Endodermal cell (in vitro differentiated cells): ENCODE measurements at regions not wholly inside any gene's neighbourhood (a gene's known extent, or its start where the extent isn't known, plus 50 kb on each side); places are given as distances from the start of the nearest gene placed in this dataset.

Source experiments
- DNase-seq: peaks from one replicate; pipeline ENCODE4 v3.0.0-alpha.2; 2017
- H3K27ac ChIP-seq: 2 replicates; pipeline ENCODE4 v1.5.1; 2013; ENCODE audit warnings: mild to moderate bottlenecking, low read depth, low read length, moderate library complexity
- H3K27me3 ChIP-seq: 2 replicates; pipeline ENCODE4 v1.6.1; 2013; ENCODE audit warnings: mild to moderate bottlenecking, low read length, moderate library complexity; ENCODE audit not compliant: insufficient read depth, control insufficient read depth, poor library complexity, severe bottlenecking
- H3K36me3 ChIP-seq: 2 replicates; pipeline ENCODE4 v1.7.0; 2013; ENCODE audit warnings: mild to moderate bottlenecking, low read length, moderate library complexity; ENCODE audit not compliant: control insufficient read depth, insufficient read depth
- H3K4me1 ChIP-seq: one replicate; pipeline ENCODE4 v1.7.0; 2013; ENCODE audit warnings: low read length; ENCODE audit not compliant: control insufficient read depth, insufficient read depth
- H3K4me3 ChIP-seq: 2 replicates; pipeline ENCODE4 v1.5.1; 2013; ENCODE audit warnings: mild to moderate bottlenecking, low read length, moderate library complexity
- H3K9ac ChIP-seq: 2 replicates; pipeline ENCODE4 v1.6.1; 2013; ENCODE audit warnings: mild to moderate bottlenecking, low read length, moderate library complexity; ENCODE audit not compliant: poor library complexity, severe bottlenecking; ENCODE audit errors: extremely low read depth
- H3K9me3 ChIP-seq: 2 replicates; pipeline ENCODE4 v1.6.1; 2013; ENCODE audit warnings: mild to moderate bottlenecking, low read length, moderate library complexity; ENCODE audit not compliant: control insufficient read depth
- H3K27ac Mint-ChIP-seq: 2 replicates; pipeline ENCODE4 v1.8.0; 2020; ENCODE audit warnings: mixed read lengths
- H3K27me3 Mint-ChIP-seq: 2 replicates; pipeline ENCODE4 v1.8.0; 2021; ENCODE audit warnings: mild to moderate bottlenecking, mixed read lengths; ENCODE audit not compliant: insufficient read depth
- H3K36me3 Mint-ChIP-seq: 2 replicates; pipeline ENCODE4 v1.8.0; 2020; ENCODE audit warnings: low read depth, mixed read lengths
- H3K4me1 Mint-ChIP-seq: 2 replicates; pipeline ENCODE4 v1.8.0; 2020; ENCODE audit warnings: mixed read lengths
- H3K4me3 Mint-ChIP-seq: 2 replicates; pipeline ENCODE4 v1.8.0; 2020; ENCODE audit warnings: mild to moderate bottlenecking, moderate library complexity, mixed read lengths
- H3K9me3 Mint-ChIP-seq: 2 replicates; pipeline ENCODE4 v1.8.0; 2020; ENCODE audit warnings: mild to moderate bottlenecking, mixed read lengths
- WGBS, 2 experiments: methylation state at CpG; one replicate each; pipeline versions ENCODE4 v1.1.5 to v1.1.7; 2013; ENCODE audit warnings: missing lambda C conversion rate in 2 of 2, mixed read lengths in 1 of 2; ENCODE audit not compliant: insufficient coverage in 1 of 2, insufficient read length in 1 of 2; 5-methylcytosine and 5-hydroxymethylcytosine counted together
- TF ChIP-seq, protein P1 (sequence below): fragments of 200-600 bp; sonication (generic); conservative IDR thresholded peaks from 2 replicates; pipeline ENCODE4 v1.5.0; 2021; ENCODE audit warnings: antibody characterized with exemption, mild to moderate bottlenecking

DNA sequence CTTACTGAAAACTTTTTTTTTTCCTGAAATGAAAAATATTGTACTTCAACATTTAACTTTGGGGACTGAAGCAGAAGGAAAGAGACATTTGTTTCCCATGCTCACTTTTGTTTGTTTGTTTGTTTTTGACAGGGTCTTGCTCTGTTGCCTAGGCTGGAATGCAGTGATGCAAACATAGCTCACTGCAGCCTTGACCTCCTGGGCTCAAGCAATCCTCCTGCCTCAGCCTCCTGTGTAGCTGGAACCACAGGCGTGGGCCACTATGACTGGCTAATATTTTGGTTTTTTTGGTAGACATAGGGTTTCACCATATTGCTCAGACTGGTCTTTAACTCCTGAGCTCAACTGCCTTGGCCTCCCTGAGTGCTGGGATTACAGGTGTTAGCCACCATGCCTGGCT is 70.9 kb upstream of the SPTBN1 start:
- no peaks in the 10 kb centered on the region for H3K36me3 Mint-ChIP-seq
- Histone ChIP-seq H3K27me3 (no peaks in the 10 kb centered on the region), H3K27ac (no peak overlapping the region), H3K4me3 (no peak overlapping the region), H3K36me3 (no peaks in the 10 kb centered on the region), H3K9ac (no peak overlapping the region), H3K4me1 (peaks cover 11% of the 10 kb centered on the region), H3K9me3 (no peaks in the 10 kb centered on the region)
- DNase-seq = no peak
- TF ChIP-seq, protein P1, sequence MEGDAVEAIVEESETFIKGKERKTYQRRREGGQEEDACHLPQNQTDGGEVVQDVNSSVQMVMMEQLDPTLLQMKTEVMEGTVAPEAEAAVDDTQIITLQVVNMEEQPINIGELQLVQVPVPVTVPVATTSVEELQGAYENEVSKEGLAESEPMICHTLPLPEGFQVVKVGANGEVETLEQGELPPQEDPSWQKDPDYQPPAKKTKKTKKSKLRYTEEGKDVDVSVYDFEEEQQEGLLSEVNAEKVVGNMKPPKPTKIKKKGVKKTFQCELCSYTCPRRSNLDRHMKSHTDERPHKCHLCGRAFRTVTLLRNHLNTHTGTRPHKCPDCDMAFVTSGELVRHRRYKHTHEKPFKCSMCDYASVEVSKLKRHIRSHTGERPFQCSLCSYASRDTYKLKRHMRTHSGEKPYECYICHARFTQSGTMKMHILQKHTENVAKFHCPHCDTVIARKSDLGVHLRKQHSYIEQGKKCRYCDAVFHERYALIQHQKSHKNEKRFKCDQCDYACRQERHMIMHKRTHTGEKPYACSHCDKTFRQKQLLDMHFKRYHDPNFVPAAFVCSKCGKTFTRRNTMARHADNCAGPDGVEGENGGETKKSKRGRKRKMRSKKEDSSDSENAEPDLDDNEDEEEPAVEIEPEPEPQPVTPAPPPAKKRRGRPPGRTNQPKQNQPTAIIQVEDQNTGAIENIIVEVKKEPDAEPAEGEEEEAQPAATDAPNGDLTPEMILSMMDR = no peak
- peaks cover 3% of the 10 kb centered on the region for H3K27me3 Mint-ChIP-seq
- H3K9me3 Mint-ChIP-seq = no peaks in the 10 kb centered on the region
- H3K4me1 Mint-ChIP-seq = peaks cover 17% of the 10 kb centered on the region
- WGBS, 2 experiments = 90 to 100% methylated on average over 1 of the region's 1 CpG
- H3K4me3 Mint-ChIP-seq = no peak overlapping the region
- H3K27ac Mint-ChIP-seq = no peak overlapping the region

DNA sequence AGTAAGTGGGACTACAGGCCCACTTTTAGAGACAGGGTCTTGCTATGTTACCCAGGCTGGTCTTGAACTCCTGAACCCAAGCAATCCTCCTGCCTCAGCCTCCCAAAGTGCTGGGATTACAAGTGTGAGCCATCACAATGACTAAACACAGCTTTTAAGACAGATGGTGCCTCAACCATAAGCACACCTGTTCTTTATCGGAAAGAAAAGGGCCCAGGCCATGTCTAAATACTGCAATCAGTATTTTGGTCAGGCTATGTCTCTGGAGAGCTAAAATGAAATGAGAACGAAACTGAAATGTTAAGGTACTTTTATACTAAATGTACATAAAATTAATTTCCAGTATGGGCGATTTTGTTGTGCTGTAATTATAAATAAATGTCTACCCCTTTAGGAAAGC is 69.5 kb upstream of the SPTBN1 start:
- Mint-ChIP-seq H3K27me3 (peaks cover 7% of the 10 kb centered on the region), H3K36me3 (no peaks in the 10 kb centered on the region), H3K9me3 (no peaks in the 10 kb centered on the region), H3K27ac (no peak overlapping the region), H3K4me1 (peaks cover 11% of the 10 kb centered on the region), H3K4me3 (no peak overlapping the region)
- TF ChIP-seq, protein P1 = no peak
- no peak overlapping the region for H3K27ac ChIP-seq
- no peaks in the 10 kb centered on the region for H3K9me3 ChIP-seq
- peaks cover 7% of the 10 kb centered on the region for H3K4me1 ChIP-seq
- WGBS, 2 experiments = 90% methylated on average over 2 of the region's 3 CpGs; no CpG with 5 or more reads in 1 of the 2 experiments
- no peaks in the 10 kb centered on the region for H3K27me3 ChIP-seq
- DNase-seq = no peak
- H3K36me3 ChIP-seq = no peaks in the 10 kb centered on the region
- H3K9ac ChIP-seq = no peak overlapping the region
- H3K4me3 ChIP-seq = no peak overlapping the region

GRCh38 chr2:54387059-54387991 is 68.8 kb upstream of the SPTBN1 start:
- no peak overlapping the region for H3K27ac Mint-ChIP-seq
- H3K4me1 Mint-ChIP-seq = peaks cover 11% of the 10 kb centered on the region
- Histone ChIP-seq H3K9me3 (no peaks in the 10 kb centered on the region), H3K4me3 (no peak overlapping the region), H3K36me3 (no peaks in the 10 kb centered on the region), H3K4me1 (peaks cover 7% of the 10 kb centered on the region), H3K27ac (peak overlapping the region; percentile 89), H3K27me3 (no peaks in the 10 kb centered on the region), H3K9ac (no peak overlapping the region)
- WGBS, 2 experiments = 84 to 95% methylated on average over 4 to 6 of the region's 7 CpGs
- no peak for DNase-seq
- no peak overlapping the region for H3K4me3 Mint-ChIP-seq
- TF ChIP-seq, protein P1 = no peak
- H3K36me3 Mint-ChIP-seq = no peaks in the 10 kb centered on the region
- H3K27me3 Mint-ChIP-seq = peaks cover 7% of the 10 kb centered on the region
- no peaks in the 10 kb centered on the region for H3K9me3 Mint-ChIP-seq
